Upper lobe of right lung (tissue), 1 donor: ENCODE measurements at regions not wholly inside any gene's neighbourhood (a gene's known extent, or its start where the extent isn't known, plus 50 kb on each side); places are given as distances from the start of the nearest gene placed in this dataset.

Source experiments
- ATAC-seq: fragments of 200-7000 bp; cut with Tn5 transposase; one replicate; pipeline ENCODE4 v1.9.1; 2020; ENCODE audit warnings: mild to moderate bottlenecking, moderate library complexity
- DNase-seq: peaks from one replicate; pipeline ENCODE4 v3.0.0-alpha.2; 2020
- H3K27ac ChIP-seq: fragments of 200-600 bp; one replicate; pipeline ENCODE4 v1.8.0; 2022
- H3K27me3 ChIP-seq: fragments of 200-600 bp; one replicate; pipeline ENCODE4 v1.8.0; 2022; ENCODE audit warnings: mild to moderate bottlenecking
- H3K36me3 ChIP-seq: fragments of 200-600 bp; one replicate; pipeline ENCODE4 v1.8.0; 2022
- H3K4me1 ChIP-seq: fragments of 200-600 bp; one replicate; pipeline ENCODE4 v1.8.0; 2022
- H3K4me3 ChIP-seq: fragments of 200-600 bp; one replicate; pipeline ENCODE4 v1.8.0; 2022; ENCODE audit warnings: mild to moderate bottlenecking
- H3K9me3 ChIP-seq: fragments of 200-600 bp; one replicate; pipeline ENCODE4 v1.8.0; 2022
- CTCF ChIP-seq: fragments of 200-600 bp; IDR thresholded peaks from one replicate; pipeline ENCODE4 v1.8.0; 2022; ENCODE audit warnings: antibody characterized with exemption
- intact Hi-C: fragments of 100-400 bp; cut with DNase I; formaldehyde crosslinking; loops from one replicate; pipeline ENCODE4 v1.11.0; 2022
- donor health status: DM: no; HTN: yes; CAD: no; lungs with severe emphysema.

GRCh38 chr21:17979763-17980162, 160.6 kb upstream of the C21orf91 start:
- DNase-seq (no peak), ATAC-seq (no peak)
- no peaks in the 10 kb centered on the region for H3K27me3 ChIP-seq
- no peak for TF ChIP-seq CTCF
- no peak overlapping the region for H3K27ac ChIP-seq
- H3K36me3 ChIP-seq = no peaks in the 10 kb centered on the region
- intact Hi-C loops = no loop called here
- peaks cover 3% of the 10 kb centered on the region for H3K4me1 ChIP-seq
- H3K9me3 ChIP-seq = no peaks in the 10 kb centered on the region
- no peak overlapping the region for H3K4me3 ChIP-seq

DNA sequence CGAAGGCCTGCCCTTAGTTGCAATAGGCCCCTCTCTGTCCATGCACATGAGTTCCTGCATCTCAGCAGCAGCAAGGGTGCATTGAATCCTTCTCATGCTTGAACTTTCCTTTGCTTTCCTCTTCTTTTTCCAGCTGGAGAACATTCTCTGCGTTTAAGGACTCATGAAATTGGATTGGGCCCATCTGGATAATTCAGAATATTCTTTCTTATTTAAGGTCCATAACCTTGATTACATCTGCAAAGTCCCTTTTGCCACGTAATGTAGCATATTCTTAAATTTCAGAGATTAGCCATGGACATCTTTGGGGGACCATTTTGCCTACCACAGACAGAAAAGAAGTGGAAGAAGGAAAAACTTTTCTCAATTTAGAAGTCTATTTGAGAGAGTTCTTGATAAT, 159.7 kb upstream of the C21orf91 start:
- H3K27me3 ChIP-seq = no peaks in the 10 kb centered on the region
- no peak overlapping the region for H3K4me3 ChIP-seq
- no peaks in the 10 kb centered on the region for H3K9me3 ChIP-seq
- H3K27ac ChIP-seq = no peak overlapping the region
- intact Hi-C loops = no loop called here
- no peaks in the 10 kb centered on the region for H3K36me3 ChIP-seq
- ATAC-seq (no peak), DNase-seq (no peak)
- TF ChIP-seq CTCF = no peak
- H3K4me1 ChIP-seq = peaks cover 3% of the 10 kb centered on the region

- Histone ChIP-seq H3K9me3 (no peaks in the 10 kb centered on the region), H3K27me3 (no peaks in the 10 kb centered on the region), H3K4me1 (peaks cover 3% of the 10 kb centered on the region), H3K36me3 (no peaks in the 10 kb centered on the region), H3K27ac (no peak overlapping the region), H3K4me3 (no peak overlapping the region)
- TF ChIP-seq CTCF = no peak
- intact Hi-C loops = no loop called here
- ATAC-seq (no peak), DNase-seq (no peak)
Measured at GRCh38 chr21:17976691-17977090, 157.5 kb upstream of the C21orf91 start.

- no peak for TF ChIP-seq CTCF
- no peaks in the 10 kb centered on the region for H3K9me3 ChIP-seq
- no peak overlapping the region for H3K4me3 ChIP-seq
- no peaks in the 10 kb centered on the region for H3K27me3 ChIP-seq
- no peaks in the 10 kb centered on the region for H3K36me3 ChIP-seq
- no peak overlapping the region for H3K27ac ChIP-seq
- ATAC-seq (no peak), DNase-seq (no peak)
- intact Hi-C loops = no loop called here
- peaks cover 2% of the 10 kb centered on the region for H3K4me1 ChIP-seq
Measured at GRCh38 chr21:17976139-17976538, 157.0 kb upstream of the C21orf91 start.

DNA sequence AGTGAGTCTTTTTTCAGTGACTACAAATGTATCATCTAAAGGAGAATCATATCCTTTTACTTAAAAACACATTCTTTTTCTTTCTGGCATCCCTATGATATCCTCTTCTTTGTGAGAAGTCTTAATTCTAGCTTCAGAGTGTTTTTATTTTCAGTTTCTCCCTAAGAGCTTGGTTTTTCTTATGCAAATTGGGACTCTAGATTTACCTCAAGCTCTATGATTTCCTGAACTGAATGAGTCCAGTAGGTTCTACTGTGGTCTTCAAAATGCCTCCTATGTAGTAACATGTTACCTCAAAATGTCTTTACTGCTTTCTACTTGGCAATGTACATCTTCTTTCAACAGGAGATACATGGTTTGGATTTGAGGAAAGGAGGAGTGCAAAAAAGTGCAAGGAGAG, 148.2 kb upstream of the C21orf91 start:
- TF ChIP-seq CTCF = no peak
- H3K27me3 ChIP-seq = no peaks in the 10 kb centered on the region
- no peaks in the 10 kb centered on the region for H3K36me3 ChIP-seq
- H3K27ac ChIP-seq = no peak overlapping the region
- no peak for DNase-seq
- intact Hi-C loops = no loop called here
- ATAC-seq = no peak
- no peaks in the 10 kb centered on the region for H3K9me3 ChIP-seq
- no peaks in the 10 kb centered on the region for H3K4me1 ChIP-seq
- H3K4me3 ChIP-seq = no peak overlapping the region

DNA sequence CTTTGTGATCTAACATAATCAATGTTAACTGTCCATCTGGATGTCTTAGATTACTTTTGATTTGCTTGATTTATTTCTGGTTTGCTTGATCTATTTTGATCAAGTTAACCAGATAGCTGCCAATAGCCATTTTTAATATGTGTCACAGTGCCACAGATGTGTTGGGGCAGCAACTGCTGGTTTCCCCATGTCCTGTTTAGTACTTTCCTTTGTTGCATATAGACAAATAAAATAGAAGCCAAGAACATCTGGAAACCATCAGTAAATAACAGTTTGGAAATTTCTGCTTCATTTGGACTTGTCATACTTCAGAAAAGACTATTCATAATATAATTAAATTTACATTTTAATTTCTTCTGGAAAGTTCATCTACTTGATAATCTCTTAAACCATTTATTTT, 145.6 kb upstream of the C21orf91 start:
- no peak overlapping the region for H3K4me3 ChIP-seq
- H3K27me3 ChIP-seq = no peaks in the 10 kb centered on the region
- DNase-seq (no peak), ATAC-seq (no peak)
- H3K9me3 ChIP-seq = no peaks in the 10 kb centered on the region
- intact Hi-C loops = no loop called here
- H3K4me1 ChIP-seq = no peaks in the 10 kb centered on the region
- TF ChIP-seq CTCF = no peak
- no peaks in the 10 kb centered on the region for H3K36me3 ChIP-seq
- no peak overlapping the region for H3K27ac ChIP-seq
